H1 (cell line): ENCODE measurements at regions not wholly inside any gene's neighbourhood (a gene's known extent, or its start where the extent isn't known, plus 50 kb on each side); places are given as distances from the start of the nearest gene placed in this dataset.

Source experiments
- CTCF ChIA-PET: fragments of 300-600 bp; sonication (Branson Sonifier 250); formaldehyde crosslinking; loops from one replicate; lab custom pipeline; 2021; ENCODE audit not compliant: partially characterized antibody; lab: Charles Lee
- POLR2A ChIA-PET: fragments of 300-600 bp; sonication (Branson Sonifier 250); formaldehyde crosslinking; loops from one replicate; lab custom pipeline; 2021; ENCODE audit warnings: inconsistent platforms; ENCODE audit not compliant: partially characterized antibody; lab: Charles Lee
- DNase-seq, 2 experiments: peaks; one replicate each; pipeline versions ENCODE4 v3.0.0 to v3.0.0-alpha.2; 2010 to 2022; ENCODE audit warnings: low spot score in 2 of 2, low read depth in 1 of 2, mixed read lengths in 1 of 2
- FAIRE-seq: peaks from 2 replicates; lab custom pipeline; 2011; peaks lifted over from hg19 to GRCh38; lab: Jason Lieb, UNC
- H2AFZ ChIP-seq: 2 replicates; pipeline ENCODE4 v1.8.1; 2012; ENCODE audit warnings: low read length, inconsistent platforms
- H2AK5ac ChIP-seq: 2 replicates; pipeline ENCODE4 v1.6.1; 2013; ENCODE audit warnings: low read depth, low read length
- H2BK120ac ChIP-seq: replicated peaks from 2 replicates; pipeline ENCODE3; 2013; ENCODE audit warnings: low read depth, low read length, inconsistent platforms
- H2BK12ac ChIP-seq: 2 replicates; pipeline ENCODE4 v1.6.1; 2013; ENCODE audit warnings: low read depth, low read length
- H2BK15ac ChIP-seq: 2 replicates; pipeline ENCODE4 v1.6.1; 2013; ENCODE audit warnings: low read length
- H2BK20ac ChIP-seq: 2 replicates; pipeline ENCODE4 v1.6.1; 2013; ENCODE audit warnings: low read length
- H2BK5ac ChIP-seq: 2 replicates; pipeline ENCODE4 v1.6.1; 2013; ENCODE audit warnings: low read depth, low read length
- H3K14ac ChIP-seq: 2 replicates; pipeline ENCODE4 v1.6.1; 2013; ENCODE audit warnings: inconsistent platforms; ENCODE audit not compliant: insufficient read length
- H3K18ac ChIP-seq: 2 replicates; pipeline ENCODE4 v1.6.1; 2013; ENCODE audit warnings: low read length; ENCODE audit errors: extremely low read depth
- H3K23ac ChIP-seq: 2 replicates; pipeline ENCODE4 v1.6.1; 2013; ENCODE audit warnings: inconsistent platforms; ENCODE audit not compliant: insufficient read length
- H3K23me2 ChIP-seq: 2 replicates; pipeline ENCODE4 v1.6.1; 2013; ENCODE audit warnings: low read depth, low read length
- H3K27ac ChIP-seq: 2 replicates; pipeline ENCODE4 v1.6.1; 2011; ENCODE audit warnings: low read depth, low read length, inconsistent platforms
- H3K27me3 ChIP-seq, 4 experiments: replicated peaks in 1 of 4; 1 replicate in 1 of 4; 2 replicates in 3 of 4; pipeline versions ENCODE4 v1.6.1 to v1.8.1; 2011 to 2013; ENCODE audit warnings: low read length in 3 of 4, mild to moderate bottlenecking in 3 of 4, inconsistent platforms in 2 of 4, mixed read lengths in 2 of 4, moderate library complexity in 1 of 4; ENCODE audit not compliant: control insufficient read depth in 3 of 4, insufficient read depth in 3 of 4; ENCODE audit errors: extremely low read depth in 1 of 4
- H3K36me3 ChIP-seq, 4 experiments: 2 replicates each; pipeline versions ENCODE4 v1.6.1 to v1.8.1; 2011 to 2013; ENCODE audit warnings: mild to moderate bottlenecking in 4 of 4, low read length in 3 of 4, moderate library complexity in 2 of 4, control low read depth in 1 of 4, inconsistent platforms in 1 of 4; ENCODE audit not compliant: insufficient read depth in 4 of 4, control insufficient read depth in 2 of 4
- H3K4ac ChIP-seq: replicated peaks from 2 replicates; pipeline ENCODE3; 2013; ENCODE audit warnings: low read length, low read depth, mixed read lengths, inconsistent platforms; ENCODE audit not compliant: insufficient read length
- H3K4me1 ChIP-seq, 4 experiments: replicated peaks in 1 of 4; 1 replicate in 1 of 4; 2 replicates in 3 of 4; pipeline versions ENCODE4 v1.6.1 to v1.8.1; 2011 to 2013; ENCODE audit warnings: low read length in 3 of 4, inconsistent platforms in 2 of 4, mixed read lengths in 1 of 4; ENCODE audit not compliant: insufficient read depth in 4 of 4, control insufficient read depth in 3 of 4
- H3K4me2 ChIP-seq, 2 experiments: 2 replicates each; pipeline versions ENCODE4 v1.6.1 to v1.8.1; 2011 to 2013; ENCODE audit warnings: low read depth in 2 of 2, low read length in 2 of 2, control low read depth in 1 of 2, inconsistent platforms in 1 of 2, mild to moderate bottlenecking in 1 of 2; ENCODE audit not compliant: insufficient read depth in 1 of 2
- H3K4me3 ChIP-seq, 4 experiments: fragments of 200-600, 300-600 bp in 1 of 4; sonication (generic), shearing (Covaris generic), sonication (Bioruptor Twin) in 1 of 4; 2 replicates each; pipeline versions ENCODE4 v1.5.1 to v1.8.1; 2011 to 2016; ENCODE audit warnings: low read length in 4 of 4, low read depth in 3 of 4, control low read depth in 2 of 4, inconsistent platforms in 2 of 4, mild to moderate bottlenecking in 2 of 4, mixed read lengths in 1 of 4, moderate library complexity in 1 of 4; ENCODE audit not compliant: insufficient read depth in 2 of 4; ENCODE audit errors: extremely low read depth in 1 of 4
- H3K56ac ChIP-seq: replicated peaks from 2 replicates; pipeline ENCODE3; 2013; ENCODE audit warnings: low read depth, mild to moderate bottlenecking, mixed read lengths, low read length, inconsistent platforms; ENCODE audit not compliant: insufficient read length
- H3K79me1 ChIP-seq: 2 replicates; pipeline ENCODE4 v1.6.1; 2013; ENCODE audit warnings: low read depth, low read length, control low read depth
- H3K79me2 ChIP-seq, 2 experiments: 2 replicates each; pipeline versions ENCODE4 v1.6.1 to v1.8.1; 2012 to 2013; ENCODE audit warnings: low read length in 2 of 2, mild to moderate bottlenecking in 2 of 2, inconsistent platforms in 1 of 2; ENCODE audit not compliant: insufficient read depth in 2 of 2, control insufficient read depth in 1 of 2
- H3K9ac ChIP-seq, 4 experiments: replicated peaks in 1 of 4; 1 replicate in 1 of 4; 2 replicates in 3 of 4; pipeline versions ENCODE4 v1.6.1 to v1.8.1; 2011 to 2013; ENCODE audit warnings: low read depth in 3 of 4, low read length in 3 of 4, control low read depth in 2 of 4, mild to moderate bottlenecking in 2 of 4, moderate library complexity in 2 of 4, inconsistent platforms in 1 of 4; ENCODE audit errors: extremely low read depth in 1 of 4
- H3K9me3 ChIP-seq, 2 experiments: 2 replicates each; pipeline versions ENCODE4 v1.6.1 to v1.8.1; 2012 to 2013; ENCODE audit warnings: mild to moderate bottlenecking in 2 of 2, moderate library complexity in 2 of 2, control low read depth in 1 of 2, inconsistent platforms in 1 of 2, low read depth in 1 of 2, low read length in 1 of 2, mixed read lengths in 1 of 2; ENCODE audit not compliant: insufficient read depth in 2 of 2
- H4K20me1 ChIP-seq, 2 experiments: replicated peaks in 1 of 2; 2 replicates each; pipeline versions ENCODE3 to v1.8.1; 2011 to 2013; ENCODE audit warnings: inconsistent platforms in 2 of 2, low read length in 2 of 2, mild to moderate bottlenecking in 1 of 2; ENCODE audit not compliant: insufficient read depth in 2 of 2, control insufficient read depth in 1 of 2
- H4K5ac ChIP-seq: 2 replicates; pipeline ENCODE4 v1.6.1; 2013; ENCODE audit warnings: low read length, low read depth, mixed read lengths, inconsistent platforms; ENCODE audit not compliant: insufficient read length
- H4K8ac ChIP-seq: 2 replicates; pipeline ENCODE4 v1.8.0; 2013; ENCODE audit warnings: mild to moderate bottlenecking, moderate library complexity, low read length, inconsistent platforms; ENCODE audit not compliant: insufficient read depth; ENCODE audit errors: extremely low read depth
- H4K91ac ChIP-seq: replicated peaks from 2 replicates; pipeline ENCODE3; 2013; ENCODE audit warnings: low read length, mixed read lengths, inconsistent platforms; ENCODE audit not compliant: insufficient read length
- ZNF274 ChIP-seq: IDR thresholded peaks from 2 replicates; pipeline ENCODE4 v1.7.0; 2012; ENCODE audit warnings: low read length, borderline replicate concordance; ENCODE audit errors: extremely low read depth
- WGBS, 2 experiments: shearing (Covaris generic) in 1 of 2; methylation state at CpG; one replicate each; pipeline versions ENCODE4 v1.1.6 to v1.1.7; 2013 to 2015; ENCODE audit warnings: low lambda C conversion rate in 2 of 2, mixed read lengths in 2 of 2, inconsistent platforms in 1 of 2, low coverage in 1 of 2, missing lambda C conversion rate in 1 of 2; ENCODE audit not compliant: insufficient replicate concordance in 2 of 2, insufficient coverage in 1 of 2, insufficient read length in 1 of 2; ENCODE audit errors: extremely low coverage in 1 of 2, missing lambda C conversion rate in 1 of 2; 5-methylcytosine and 5-hydroxymethylcytosine counted together

DNA sequence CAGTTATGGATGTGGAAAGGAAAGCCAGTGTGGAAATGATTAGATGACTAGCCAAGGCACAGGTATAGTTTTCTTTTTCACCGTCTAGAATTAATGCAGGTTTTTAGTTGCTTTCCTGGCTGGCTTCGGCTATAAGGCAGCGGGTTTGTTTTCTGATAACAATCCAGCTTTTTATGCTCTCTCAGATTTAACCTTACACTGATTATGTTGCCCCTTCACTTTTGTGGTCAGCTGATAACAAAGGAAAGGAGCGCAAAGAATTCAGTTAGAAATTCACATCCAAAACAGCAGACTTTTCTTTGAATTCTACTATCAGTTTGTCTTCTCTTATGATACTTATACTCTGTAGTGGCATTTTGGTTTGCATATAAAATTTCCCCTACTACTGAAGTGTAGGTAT, 94.2 kb upstream of the CENPE start:
- Histone ChIP-seq H3K79me2 (no peaks in the 10 kb centered on the region), H2BK20ac (no peak overlapping the region), H3K23ac (no peak overlapping the region), H3K4ac (no peak overlapping the region), H3K18ac (no peak overlapping the region), H4K5ac (no peak overlapping the region), H3K56ac (no peak overlapping the region), H3K27me3 (no peaks in the 10 kb centered on the region), H3K9me3 (no peaks in the 10 kb centered on the region), H2AFZ (no peak overlapping the region), H2AK5ac (no peak overlapping the region), H3K36me3 (no peaks in the 10 kb centered on the region), H3K9ac (no peak overlapping the region), H3K4me2 (no peak overlapping the region), H3K27ac (no peak overlapping the region), H2BK5ac (no peak overlapping the region), H2BK120ac (no peak overlapping the region), H4K20me1 (no peaks in the 10 kb centered on the region), H3K14ac (no peak overlapping the region), H3K4me1 (no peaks in the 10 kb centered on the region), H2BK15ac (no peak overlapping the region), H2BK12ac (no peak overlapping the region), H4K8ac (no peak overlapping the region), H3K23me2 (no peaks in the 10 kb centered on the region), H4K91ac (no peak overlapping the region), H3K79me1 (no peaks in the 10 kb centered on the region), H3K4me3 (no peak overlapping the region)
- CTCF ChIA-PET = no interaction called here
- FAIRE-seq (no peak), DNase-seq (no peak)
- no peak for TF ChIP-seq ZNF274
- POLR2A ChIA-PET = no interaction called here
- WGBS, 2 experiments = 89% methylated on average over 4 of the region's 4 CpGs; no CpG with 5 or more reads in 1 of the 2 experiments
